ENCODE measurements at regions not wholly inside any gene's neighbourhood (a gene's known extent, or its start where the extent isn't known, plus 50 kb on each side); places are given as distances from the start of the nearest gene placed in this dataset.
"Not testable (repeated sequence)": the region's sequence is repeated elsewhere in the genome, so short reads cannot be mapped to it uniquely, and the experiment has no call there.

DNA sequence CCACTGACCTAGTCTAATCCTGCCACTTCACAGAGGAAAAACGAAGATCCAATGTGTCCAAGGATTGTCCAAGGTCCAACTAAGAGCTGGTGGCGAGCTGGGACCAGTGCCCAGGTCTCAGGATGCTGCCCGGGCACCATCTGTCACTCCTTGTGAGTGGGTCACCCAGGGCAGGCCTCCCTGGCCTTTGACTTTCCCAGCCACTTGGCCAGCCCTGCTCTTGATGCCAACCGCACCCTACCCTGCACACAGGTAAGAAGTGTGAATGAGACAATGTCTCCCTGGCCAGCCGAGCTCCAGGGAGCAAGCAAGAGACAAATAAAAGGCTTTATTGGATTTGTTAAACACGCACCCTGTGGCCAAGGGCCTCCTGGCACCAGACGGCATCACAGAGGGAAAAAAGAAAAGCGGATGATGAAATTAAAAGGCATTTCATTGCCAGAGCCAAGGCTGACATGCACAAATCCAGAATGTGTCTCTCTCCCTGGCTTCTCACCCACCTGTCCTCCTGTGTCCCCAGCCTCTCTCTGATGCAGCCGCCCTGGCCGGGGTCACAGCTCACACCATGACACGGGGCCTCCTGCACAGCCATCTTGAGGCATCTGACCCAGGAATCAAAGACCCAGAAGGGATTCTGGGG lies 72.8 kb downstream of the CAMK2N1 start:
- no peaks in the 10 kb centered on the region for H3K36me3 Mint-ChIP-seq (ENCODE audit: insufficient read depth in 2 of 2)
- no peaks in the 10 kb centered on the region for H3K9me3 Mint-ChIP-seq
- no peak overlapping the region for H3K27ac Mint-ChIP-seq
- DNase-seq (no peak), ATAC-seq (replicated peaks in 1 of 2) (no peak)
- H3K27me3 Mint-ChIP-seq (ENCODE audit: low read depth), result peaks cover 14% of the 10 kb centered on the region
- no peaks in the 10 kb centered on the region for H3K4me1 Mint-ChIP-seq (ENCODE audit: low read depth)
- H3K4me3 Mint-ChIP-seq, result no peak overlapping the region

- ATAC-seq (replicated peaks in 1 of 2) (peak; percentile 34 to 42), DNase-seq (peak in 1 of 2 donors; percentile 16)
- Mint-ChIP-seq H3K4me1 (ENCODE audit: low read depth) (no peaks in the 10 kb centered on the region), H3K27me3 (ENCODE audit: low read depth) (peaks cover 19% of the 10 kb centered on the region), H3K9me3 (no peaks in the 10 kb centered on the region), H3K4me3 (no peak overlapping the region), H3K27ac (no peak overlapping the region), H3K36me3 (ENCODE audit: insufficient read depth in 2 of 2) (no peaks in the 10 kb centered on the region)
Measured at GRCh38 chr1:20411196-20411980, 74.6 kb downstream of the CAMK2N1 start.

- Mint-ChIP-seq H3K27ac (no peak overlapping the region), H3K4me3 (no peak overlapping the region), H3K27me3 (ENCODE audit: low read depth) (peaks cover 22% of the 10 kb centered on the region), H3K9me3 (no peaks in the 10 kb centered on the region), H3K4me1 (ENCODE audit: low read depth) (no peaks in the 10 kb centered on the region), H3K36me3 (ENCODE audit: insufficient read depth in 2 of 2) (no peaks in the 10 kb centered on the region)
- ATAC-seq (replicated peaks in 1 of 2) (no peak), DNase-seq (no peak)
Measured at GRCh38 chr1:20410503-20410902, 75.5 kb downstream of the CAMK2N1 start.

DNA sequence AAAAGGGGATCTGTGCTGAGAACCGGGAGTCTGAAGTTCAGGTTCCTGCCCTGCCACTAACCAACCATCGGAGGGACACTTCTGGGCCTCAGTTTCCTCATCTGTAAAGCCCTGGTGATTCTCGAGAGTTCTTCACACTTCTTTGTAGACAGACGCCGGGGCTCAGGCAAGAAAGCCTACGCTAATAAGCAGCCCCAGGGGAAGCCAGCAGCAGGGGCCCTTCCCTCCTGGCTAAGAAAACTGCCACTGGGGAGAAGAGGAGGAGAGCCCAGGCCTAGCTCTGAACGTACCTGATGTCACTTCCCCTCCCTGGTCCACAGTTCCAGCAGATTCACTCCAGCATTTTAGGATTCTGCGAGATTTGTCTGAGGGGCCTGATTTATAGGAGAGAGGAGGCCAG lies 76.0 kb downstream of the CAMK2N1 start:
- Mint-ChIP-seq H3K4me3 (no peak overlapping the region), H3K27ac (no peak overlapping the region), H3K36me3 (ENCODE audit: insufficient read depth in 2 of 2) (no peaks in the 10 kb centered on the region)

GRCh38 chr1:20409012-20409411 lies 77.0 kb downstream of the CAMK2N1 start:
- Mint-ChIP-seq H3K9me3 (no peaks in the 10 kb centered on the region), H3K4me3 (no peak overlapping the region), H3K27ac (no peak overlapping the region), H3K36me3 (ENCODE audit: insufficient read depth in 2 of 2) (no peaks in the 10 kb centered on the region), H3K27me3 (ENCODE audit: low read depth) (peaks cover 36% of the 10 kb centered on the region), H3K4me1 (ENCODE audit: low read depth) (no peaks in the 10 kb centered on the region)
- DNase-seq (no peak), ATAC-seq (replicated peaks in 1 of 2) (no peak)

More for the DNA sequence above, 76.0 kb downstream of the CAMK2N1 start:
- Mint-ChIP-seq H3K9me3 (no peaks in the 10 kb centered on the region), H3K27me3 (ENCODE audit: low read depth) (peaks cover 27% of the 10 kb centered on the region), H3K4me1 (ENCODE audit: low read depth) (no peaks in the 10 kb centered on the region)
- ATAC-seq (replicated peaks in 1 of 2) (no peak), DNase-seq (no peak)

DNA sequence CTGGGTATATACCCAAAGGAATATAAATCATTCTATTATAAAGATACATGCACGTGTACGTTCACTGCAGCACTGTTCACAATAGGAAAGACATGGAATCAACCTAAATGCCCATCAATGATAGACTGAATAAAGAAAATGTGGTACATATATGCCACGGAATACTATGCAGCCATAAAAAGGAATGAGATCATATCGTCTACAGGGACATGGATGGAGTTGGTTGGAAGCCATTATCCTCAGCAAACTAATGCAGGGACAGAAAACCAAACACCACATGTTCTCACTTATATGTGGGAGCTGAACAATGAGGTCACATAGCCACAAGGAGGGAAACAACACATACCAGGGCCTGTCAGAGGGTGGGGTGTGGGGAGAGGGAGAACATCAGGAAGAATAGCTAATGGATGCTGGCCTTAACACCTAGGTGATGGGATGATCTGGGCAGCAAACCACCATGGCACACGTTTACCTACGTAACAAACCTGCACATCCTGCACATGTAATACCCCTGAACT lies 77.8 kb downstream of the CAMK2N1 start:
- H3K4me1 Mint-ChIP-seq (ENCODE audit: low read depth); H3K36me3 Mint-ChIP-seq (ENCODE audit: insufficient read depth in 2 of 2); H3K4me3 Mint-ChIP-seq; H3K27ac Mint-ChIP-seq; H3K9me3 Mint-ChIP-seq; ATAC-seq (replicated peaks in 1 of 2); DNase-seq: not testable (repeated sequence)
- peaks cover 38% of the 10 kb centered on the region for H3K27me3 Mint-ChIP-seq (ENCODE audit: low read depth)

GRCh38 chr1:20405893-20406604 lies 80.0 kb downstream of the CAMK2N1 start:
- H3K4me3 Mint-ChIP-seq, result no peak overlapping the region
- H3K27me3 Mint-ChIP-seq (ENCODE audit: low read depth), result peaks cover 46% of the 10 kb centered on the region
- H3K36me3 Mint-ChIP-seq (ENCODE audit: insufficient read depth in 2 of 2), result no peaks in the 10 kb centered on the region
- no peaks in the 10 kb centered on the region for H3K4me1 Mint-ChIP-seq (ENCODE audit: low read depth)
- DNase-seq (no peak), ATAC-seq (replicated peaks in 1 of 2) (no peak)
- H3K9me3 Mint-ChIP-seq, result no peaks in the 10 kb centered on the region
- no peak overlapping the region for H3K27ac Mint-ChIP-seq

- no peak for ATAC-seq (replicated peaks in 1 of 2)
Measured at GRCh38 chr1:20405051-20405754, 80.8 kb downstream of the CAMK2N1 start.

More at GRCh38 chr1:20405051-20405754, 80.8 kb downstream of the CAMK2N1 start:
- peaks cover 51% of the 10 kb centered on the region for H3K27me3 Mint-ChIP-seq (ENCODE audit: low read depth)
- no peak overlapping the region for H3K27ac Mint-ChIP-seq
- no peak overlapping the region for H3K4me3 Mint-ChIP-seq
- DNase-seq, result no peak
- H3K9me3 Mint-ChIP-seq, result no peaks in the 10 kb centered on the region
- no peaks in the 10 kb centered on the region for H3K36me3 Mint-ChIP-seq (ENCODE audit: insufficient read depth in 2 of 2)
- H3K4me1 Mint-ChIP-seq (ENCODE audit: low read depth), result no peaks in the 10 kb centered on the region

All from activated T-cell treated with anti-CD3 and anti-CD28 coated beads, Interleukin-2, amount 50 U/mL, for 72 hours (primary cell).